H1 (cell line): ENCODE measurements at regions not wholly inside any gene's neighbourhood (a gene's known extent, or its start where the extent isn't known, plus 50 kb on each side); places are given as distances from the start of the nearest gene placed in this dataset.
A peak's percentile ranks its signal among the peaks of the same experiment; 100 is the strongest.
"Not testable (repeated sequence)": the region's sequence is repeated elsewhere in the genome, so short reads cannot be mapped to it uniquely, and the experiment has no call there.

Source experiments
- CTCF ChIA-PET: fragments of 300-600 bp; sonication (Branson Sonifier 250); formaldehyde crosslinking; loops from one replicate; lab custom pipeline; 2021; ENCODE audit not compliant: partially characterized antibody; lab: Charles Lee
- POLR2A ChIA-PET: fragments of 300-600 bp; sonication (Branson Sonifier 250); formaldehyde crosslinking; loops from one replicate; lab custom pipeline; 2021; ENCODE audit warnings: inconsistent platforms; ENCODE audit not compliant: partially characterized antibody; lab: Charles Lee
- DNase-seq, 2 experiments: peaks; one replicate each; pipeline versions ENCODE4 v3.0.0 to v3.0.0-alpha.2; 2010 to 2022; ENCODE audit warnings: low spot score in 2 of 2, low read depth in 1 of 2, mixed read lengths in 1 of 2
- FAIRE-seq: peaks from 2 replicates; lab custom pipeline; 2011; peaks lifted over from hg19 to GRCh38; lab: Jason Lieb, UNC
- H2AFZ ChIP-seq: 2 replicates; pipeline ENCODE4 v1.8.1; 2012; ENCODE audit warnings: low read length, inconsistent platforms
- H2AK5ac ChIP-seq: 2 replicates; pipeline ENCODE4 v1.6.1; 2013; ENCODE audit warnings: low read depth, low read length
- H2BK120ac ChIP-seq: replicated peaks from 2 replicates; pipeline ENCODE3; 2013; ENCODE audit warnings: low read depth, low read length, inconsistent platforms
- H2BK12ac ChIP-seq: 2 replicates; pipeline ENCODE4 v1.6.1; 2013; ENCODE audit warnings: low read depth, low read length
- H2BK15ac ChIP-seq: 2 replicates; pipeline ENCODE4 v1.6.1; 2013; ENCODE audit warnings: low read length
- H2BK20ac ChIP-seq: 2 replicates; pipeline ENCODE4 v1.6.1; 2013; ENCODE audit warnings: low read length
- H2BK5ac ChIP-seq: 2 replicates; pipeline ENCODE4 v1.6.1; 2013; ENCODE audit warnings: low read depth, low read length
- H3K14ac ChIP-seq: 2 replicates; pipeline ENCODE4 v1.6.1; 2013; ENCODE audit warnings: inconsistent platforms; ENCODE audit not compliant: insufficient read length
- H3K18ac ChIP-seq: 2 replicates; pipeline ENCODE4 v1.6.1; 2013; ENCODE audit warnings: low read length; ENCODE audit errors: extremely low read depth
- H3K23ac ChIP-seq: 2 replicates; pipeline ENCODE4 v1.6.1; 2013; ENCODE audit warnings: inconsistent platforms; ENCODE audit not compliant: insufficient read length
- H3K23me2 ChIP-seq: 2 replicates; pipeline ENCODE4 v1.6.1; 2013; ENCODE audit warnings: low read depth, low read length
- H3K27ac ChIP-seq: 2 replicates; pipeline ENCODE4 v1.6.1; 2011; ENCODE audit warnings: low read depth, low read length, inconsistent platforms
- H3K27me3 ChIP-seq, 4 experiments: replicated peaks in 1 of 4; 1 replicate in 1 of 4; 2 replicates in 3 of 4; pipeline versions ENCODE4 v1.6.1 to v1.8.1; 2011 to 2013; ENCODE audit warnings: low read length in 3 of 4, mild to moderate bottlenecking in 3 of 4, inconsistent platforms in 2 of 4, mixed read lengths in 2 of 4, moderate library complexity in 1 of 4; ENCODE audit not compliant: control insufficient read depth in 3 of 4, insufficient read depth in 3 of 4; ENCODE audit errors: extremely low read depth in 1 of 4
- H3K36me3 ChIP-seq, 4 experiments: 2 replicates each; pipeline versions ENCODE4 v1.6.1 to v1.8.1; 2011 to 2013; ENCODE audit warnings: mild to moderate bottlenecking in 4 of 4, low read length in 3 of 4, moderate library complexity in 2 of 4, control low read depth in 1 of 4, inconsistent platforms in 1 of 4; ENCODE audit not compliant: insufficient read depth in 4 of 4, control insufficient read depth in 2 of 4
- H3K4ac ChIP-seq: replicated peaks from 2 replicates; pipeline ENCODE3; 2013; ENCODE audit warnings: low read length, low read depth, mixed read lengths, inconsistent platforms; ENCODE audit not compliant: insufficient read length
- H3K4me1 ChIP-seq, 4 experiments: replicated peaks in 1 of 4; 1 replicate in 1 of 4; 2 replicates in 3 of 4; pipeline versions ENCODE4 v1.6.1 to v1.8.1; 2011 to 2013; ENCODE audit warnings: low read length in 3 of 4, inconsistent platforms in 2 of 4, mixed read lengths in 1 of 4; ENCODE audit not compliant: insufficient read depth in 4 of 4, control insufficient read depth in 3 of 4
- H3K4me2 ChIP-seq, 2 experiments: 2 replicates each; pipeline versions ENCODE4 v1.6.1 to v1.8.1; 2011 to 2013; ENCODE audit warnings: low read depth in 2 of 2, low read length in 2 of 2, control low read depth in 1 of 2, inconsistent platforms in 1 of 2, mild to moderate bottlenecking in 1 of 2; ENCODE audit not compliant: insufficient read depth in 1 of 2
- H3K4me3 ChIP-seq, 4 experiments: fragments of 200-600, 300-600 bp in 1 of 4; sonication (generic), shearing (Covaris generic), sonication (Bioruptor Twin) in 1 of 4; 2 replicates each; pipeline versions ENCODE4 v1.5.1 to v1.8.1; 2011 to 2016; ENCODE audit warnings: low read length in 4 of 4, low read depth in 3 of 4, control low read depth in 2 of 4, inconsistent platforms in 2 of 4, mild to moderate bottlenecking in 2 of 4, mixed read lengths in 1 of 4, moderate library complexity in 1 of 4; ENCODE audit not compliant: insufficient read depth in 2 of 4; ENCODE audit errors: extremely low read depth in 1 of 4
- H3K56ac ChIP-seq: replicated peaks from 2 replicates; pipeline ENCODE3; 2013; ENCODE audit warnings: low read depth, mild to moderate bottlenecking, mixed read lengths, low read length, inconsistent platforms; ENCODE audit not compliant: insufficient read length
- H3K79me1 ChIP-seq: 2 replicates; pipeline ENCODE4 v1.6.1; 2013; ENCODE audit warnings: low read depth, low read length, control low read depth
- H3K79me2 ChIP-seq, 2 experiments: 2 replicates each; pipeline versions ENCODE4 v1.6.1 to v1.8.1; 2012 to 2013; ENCODE audit warnings: low read length in 2 of 2, mild to moderate bottlenecking in 2 of 2, inconsistent platforms in 1 of 2; ENCODE audit not compliant: insufficient read depth in 2 of 2, control insufficient read depth in 1 of 2
- H3K9ac ChIP-seq, 4 experiments: replicated peaks in 1 of 4; 1 replicate in 1 of 4; 2 replicates in 3 of 4; pipeline versions ENCODE4 v1.6.1 to v1.8.1; 2011 to 2013; ENCODE audit warnings: low read depth in 3 of 4, low read length in 3 of 4, control low read depth in 2 of 4, mild to moderate bottlenecking in 2 of 4, moderate library complexity in 2 of 4, inconsistent platforms in 1 of 4; ENCODE audit errors: extremely low read depth in 1 of 4
- H3K9me3 ChIP-seq, 2 experiments: 2 replicates each; pipeline versions ENCODE4 v1.6.1 to v1.8.1; 2012 to 2013; ENCODE audit warnings: mild to moderate bottlenecking in 2 of 2, moderate library complexity in 2 of 2, control low read depth in 1 of 2, inconsistent platforms in 1 of 2, low read depth in 1 of 2, low read length in 1 of 2, mixed read lengths in 1 of 2; ENCODE audit not compliant: insufficient read depth in 2 of 2
- H4K20me1 ChIP-seq, 2 experiments: replicated peaks in 1 of 2; 2 replicates each; pipeline versions ENCODE3 to v1.8.1; 2011 to 2013; ENCODE audit warnings: inconsistent platforms in 2 of 2, low read length in 2 of 2, mild to moderate bottlenecking in 1 of 2; ENCODE audit not compliant: insufficient read depth in 2 of 2, control insufficient read depth in 1 of 2
- H4K5ac ChIP-seq: 2 replicates; pipeline ENCODE4 v1.6.1; 2013; ENCODE audit warnings: low read length, low read depth, mixed read lengths, inconsistent platforms; ENCODE audit not compliant: insufficient read length
- H4K8ac ChIP-seq: 2 replicates; pipeline ENCODE4 v1.8.0; 2013; ENCODE audit warnings: mild to moderate bottlenecking, moderate library complexity, low read length, inconsistent platforms; ENCODE audit not compliant: insufficient read depth; ENCODE audit errors: extremely low read depth
- H4K91ac ChIP-seq: replicated peaks from 2 replicates; pipeline ENCODE3; 2013; ENCODE audit warnings: low read length, mixed read lengths, inconsistent platforms; ENCODE audit not compliant: insufficient read length
- WGBS, 2 experiments: shearing (Covaris generic) in 1 of 2; methylation state at CpG; one replicate each; pipeline versions ENCODE4 v1.1.6 to v1.1.7; 2013 to 2015; ENCODE audit warnings: low lambda C conversion rate in 2 of 2, mixed read lengths in 2 of 2, inconsistent platforms in 1 of 2, low coverage in 1 of 2, missing lambda C conversion rate in 1 of 2; ENCODE audit not compliant: insufficient replicate concordance in 2 of 2, insufficient coverage in 1 of 2, insufficient read length in 1 of 2; ENCODE audit errors: extremely low coverage in 1 of 2, missing lambda C conversion rate in 1 of 2; 5-methylcytosine and 5-hydroxymethylcytosine counted together

DNA sequence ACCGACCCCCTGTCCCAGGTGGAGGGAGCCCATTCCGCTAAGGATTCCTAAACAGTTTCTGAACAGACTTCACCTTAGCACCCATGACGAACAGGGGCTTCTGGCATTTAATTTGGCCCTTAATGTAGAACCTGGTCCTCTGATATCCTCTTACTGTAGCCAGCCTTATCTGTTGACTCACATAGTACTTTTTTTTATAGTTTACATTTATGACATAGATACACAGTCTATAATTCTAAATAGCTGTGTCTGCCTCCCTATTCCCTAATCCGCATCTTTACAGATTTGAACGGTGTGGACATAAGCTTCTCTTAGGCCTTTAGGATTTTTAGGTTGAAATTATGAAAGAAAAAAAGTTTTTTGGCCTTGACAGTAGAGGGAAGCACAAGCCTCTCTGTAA lies 104.9 kb downstream of the TBC1D26 start:
- WGBS, 2 experiments = 94% methylated on average over 5 of the region's 5 CpGs; no CpG with 5 or more reads in 1 of the 2 experiments
- POLR2A ChIA-PET, H3K9ac ChIP-seq: not testable (repeated sequence)

GRCh38 chr17:15847447-15848229 lies 97.3 kb upstream of the ADORA2B start:
- POLR2A ChIA-PET, H3K79me1 ChIP-seq, H3K79me2 ChIP-seq, H3K9me3 ChIP-seq, H2AFZ ChIP-seq, H3K23ac ChIP-seq, H3K18ac ChIP-seq, H3K14ac ChIP-seq, CTCF ChIA-PET, H3K4me3 ChIP-seq, H2BK15ac ChIP-seq, H4K5ac ChIP-seq, H4K20me1 ChIP-seq, H3K56ac ChIP-seq, H3K4me2 ChIP-seq, H3K9ac ChIP-seq, H3K27me3 ChIP-seq, H3K4ac ChIP-seq, H2AK5ac ChIP-seq, H3K36me3 ChIP-seq, H4K8ac ChIP-seq, DNase-seq, H2BK5ac ChIP-seq, H4K91ac ChIP-seq, H3K27ac ChIP-seq, H3K4me1 ChIP-seq, H2BK120ac ChIP-seq, H2BK12ac ChIP-seq, H2BK20ac ChIP-seq, H3K23me2 ChIP-seq: not testable (repeated sequence)
- 76% methylated on average over 5 of the region's 6 CpGs; no CpG with 5 or more reads in 1 of the 2 experiments for WGBS, 2 experiments
- FAIRE-seq = peak; percentile 50

More for the DNA sequence above, 104.9 kb downstream of the TBC1D26 start:
- H2BK20ac ChIP-seq, H3K79me2 ChIP-seq, H3K27me3 ChIP-seq, DNase-seq, H3K36me3 ChIP-seq, H4K91ac ChIP-seq, H3K4me3 ChIP-seq, H3K23ac ChIP-seq, CTCF ChIA-PET, H3K79me1 ChIP-seq, FAIRE-seq, H2AK5ac ChIP-seq, H3K27ac ChIP-seq, H2BK15ac ChIP-seq, H4K5ac ChIP-seq, H3K4ac ChIP-seq, H3K56ac ChIP-seq, H4K8ac ChIP-seq, H2AFZ ChIP-seq, H4K20me1 ChIP-seq, H2BK120ac ChIP-seq, H3K4me1 ChIP-seq, H2BK5ac ChIP-seq, H3K4me2 ChIP-seq, H3K9me3 ChIP-seq, H3K18ac ChIP-seq, H2BK12ac ChIP-seq, H3K23me2 ChIP-seq, H3K14ac ChIP-seq: not testable (repeated sequence)
